Ramos (cell line): ENCODE measurements at regions not wholly inside any gene's neighbourhood (a gene's known extent, or its start where the extent isn't known, plus 50 kb on each side); places are given as distances from the start of the nearest gene placed in this dataset.

Experiments used
- in situ Hi-C: fragments of 300-500 bp; cut with MboI; formaldehyde crosslinking; loops from one replicate; pipeline ENCODE4 v1.14.3; 2022; ENCODE audit warnings: low sequenced_read_pairs; ENCODE audit not compliant: unreplicated experiment

DNA sequence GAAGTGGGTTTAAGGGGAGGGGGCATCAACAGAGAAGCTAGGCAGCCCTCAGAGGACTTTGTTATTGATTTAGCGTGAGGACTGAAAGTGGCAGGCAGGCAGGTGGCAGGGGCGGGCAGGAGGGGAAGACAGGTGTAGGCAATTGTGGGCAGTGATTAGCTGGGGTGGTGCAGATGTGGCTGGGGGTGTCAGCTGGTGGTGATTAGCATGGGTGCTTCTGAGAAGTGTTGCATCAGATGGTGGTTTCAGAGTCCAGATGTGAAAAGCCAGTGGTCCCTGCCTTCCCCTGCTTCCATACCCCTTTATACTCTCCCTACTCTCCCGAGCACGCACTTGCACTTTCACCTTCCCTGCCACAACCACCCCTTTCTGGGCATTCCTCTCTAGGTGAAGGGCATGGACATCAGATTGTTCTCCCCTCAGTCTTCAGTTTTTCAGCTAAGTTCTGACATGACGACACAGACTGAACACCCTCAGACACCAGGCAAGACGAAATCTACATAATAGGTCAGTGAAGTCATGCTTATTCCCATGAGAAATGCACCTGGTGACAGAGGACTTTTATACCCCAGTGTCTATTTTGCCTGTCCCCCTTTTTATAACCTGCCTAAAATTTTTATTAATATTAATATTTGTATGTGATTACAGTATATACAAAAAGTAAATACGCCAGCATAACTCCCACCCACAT is 435.7 kb upstream of the CADM1 start:
- in situ Hi-C loops = no loop called here

DNA sequence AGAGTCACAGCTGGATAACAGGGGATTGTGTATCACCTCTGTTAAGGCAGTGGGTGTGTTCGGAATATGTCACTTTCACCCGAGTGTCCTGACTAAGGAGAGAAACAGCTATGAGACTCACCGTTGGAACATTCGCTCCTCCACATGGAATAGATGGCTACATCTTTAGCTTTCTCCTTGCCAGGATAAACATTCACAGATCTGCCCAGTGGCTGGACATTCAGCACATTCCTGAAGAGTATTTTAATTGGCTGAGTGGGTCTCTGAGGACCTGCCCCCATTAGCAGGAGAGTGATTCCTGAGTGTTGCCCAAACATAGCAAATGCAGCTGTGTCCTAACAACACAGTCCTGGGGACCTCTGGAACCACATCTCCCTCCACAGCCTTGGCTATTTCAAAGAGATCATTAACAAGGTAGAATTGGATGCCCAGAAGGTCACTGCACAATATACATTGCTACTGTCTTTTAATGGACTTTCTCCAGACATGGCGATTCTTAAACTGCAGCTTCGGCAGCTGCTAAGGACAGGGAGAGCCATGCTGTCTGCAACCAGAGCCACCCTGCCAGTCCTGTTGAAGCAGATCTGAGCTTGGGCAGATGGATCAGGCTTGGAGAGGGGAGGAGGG is 435.0 kb upstream of the CADM1 start:
- in situ Hi-C loops = no loop called here

DNA sequence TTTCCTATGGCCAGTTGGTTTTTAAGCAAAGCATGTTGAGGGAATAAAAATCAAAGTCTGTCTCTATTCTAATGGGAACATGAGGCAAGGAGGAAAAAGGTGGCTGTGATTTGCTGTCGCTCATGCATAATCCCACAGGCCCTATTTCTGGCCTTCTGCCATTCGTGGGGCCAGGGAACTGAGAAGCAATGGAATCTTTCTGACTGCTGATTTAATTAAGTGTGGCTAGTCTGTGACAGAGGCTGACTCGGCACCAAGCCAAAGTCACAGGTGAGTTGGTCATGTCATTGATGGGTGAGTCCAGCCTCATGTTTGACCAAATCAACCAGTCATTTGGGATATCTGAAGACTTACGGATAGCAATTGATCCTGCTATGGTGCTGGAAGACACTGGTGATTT is 429.3 kb upstream of the CADM1 start:
- in situ Hi-C loops = no loop called here

DNA sequence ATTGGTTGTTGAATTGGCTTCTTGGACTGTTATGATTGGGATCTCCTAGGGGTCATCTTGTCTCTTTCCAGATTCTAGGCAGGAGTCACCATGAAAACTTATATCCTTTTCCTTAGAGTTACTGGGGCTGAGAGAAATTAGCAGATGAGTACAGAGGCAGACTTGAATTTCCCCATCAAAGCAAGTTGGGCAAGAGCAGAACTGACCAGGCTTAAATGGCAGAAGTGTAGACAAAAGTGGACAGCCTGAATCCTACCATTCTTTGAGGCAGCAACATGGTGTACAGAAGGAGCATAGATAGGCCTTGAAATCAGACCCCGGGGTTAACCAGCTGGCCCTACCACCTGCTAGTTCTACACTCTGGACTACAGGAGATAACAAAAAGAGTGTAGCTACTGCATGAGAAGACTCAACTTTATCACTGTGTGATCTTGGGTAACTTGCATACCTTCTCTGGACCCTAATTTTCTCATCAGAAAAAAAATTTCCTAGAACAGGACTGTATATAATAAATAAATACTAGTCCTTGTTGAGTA is 427.4 kb upstream of the CADM1 start:
- in situ Hi-C loops = no loop called here

DNA sequence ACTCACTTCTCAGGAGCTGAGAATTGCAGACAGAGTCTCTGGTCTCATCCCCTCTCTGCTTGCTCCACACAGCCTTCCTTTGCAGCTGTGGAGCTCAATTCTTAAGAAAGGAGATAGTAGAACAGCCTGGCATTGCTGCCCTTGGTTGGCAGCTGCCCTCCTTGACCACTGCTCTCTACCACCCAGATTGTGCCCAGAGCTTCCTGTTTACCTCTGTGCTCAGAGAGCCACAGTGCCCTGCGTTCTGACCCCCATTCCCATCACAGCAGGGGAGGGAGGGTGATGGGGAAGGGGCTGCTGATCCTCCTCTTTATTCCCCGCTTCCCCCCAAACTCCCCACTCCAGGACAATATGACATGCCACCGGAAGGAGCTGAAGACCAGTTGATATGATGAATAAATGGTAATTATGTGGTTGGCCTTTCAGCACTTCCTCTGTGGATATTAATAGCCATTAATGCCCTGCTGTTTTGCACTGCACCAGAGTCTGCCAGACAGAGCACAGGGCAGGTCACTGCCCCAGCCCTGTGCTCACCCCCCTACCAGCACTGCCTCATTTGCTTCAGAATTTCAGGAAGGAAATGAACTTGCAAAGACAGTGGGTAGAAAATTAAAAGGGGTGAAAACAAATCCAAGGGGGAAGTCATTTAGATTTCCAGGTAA is 426.8 kb upstream of the CADM1 start:
- in situ Hi-C loops = no loop called here

DNA sequence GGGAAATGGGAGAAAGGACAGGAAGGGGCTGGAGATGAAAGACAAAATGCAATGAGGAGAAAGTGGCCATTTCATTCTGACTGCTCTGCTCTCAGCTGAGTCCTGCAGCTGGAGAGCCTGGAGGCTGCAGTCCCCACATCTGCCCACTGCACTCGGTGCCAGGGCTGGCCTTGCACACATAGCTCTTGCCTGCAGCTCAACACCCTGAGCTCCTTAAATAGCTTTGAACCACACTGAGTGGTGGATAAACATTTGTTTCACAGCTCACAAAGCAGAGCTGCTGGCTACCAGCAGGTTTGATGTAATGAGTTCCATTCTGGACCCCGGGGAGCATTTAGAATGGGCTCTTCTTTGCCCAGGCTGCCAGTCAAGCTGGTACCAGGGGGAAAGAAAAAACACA is 426.1 kb upstream of the CADM1 start:
- in situ Hi-C loops = no loop called here

DNA sequence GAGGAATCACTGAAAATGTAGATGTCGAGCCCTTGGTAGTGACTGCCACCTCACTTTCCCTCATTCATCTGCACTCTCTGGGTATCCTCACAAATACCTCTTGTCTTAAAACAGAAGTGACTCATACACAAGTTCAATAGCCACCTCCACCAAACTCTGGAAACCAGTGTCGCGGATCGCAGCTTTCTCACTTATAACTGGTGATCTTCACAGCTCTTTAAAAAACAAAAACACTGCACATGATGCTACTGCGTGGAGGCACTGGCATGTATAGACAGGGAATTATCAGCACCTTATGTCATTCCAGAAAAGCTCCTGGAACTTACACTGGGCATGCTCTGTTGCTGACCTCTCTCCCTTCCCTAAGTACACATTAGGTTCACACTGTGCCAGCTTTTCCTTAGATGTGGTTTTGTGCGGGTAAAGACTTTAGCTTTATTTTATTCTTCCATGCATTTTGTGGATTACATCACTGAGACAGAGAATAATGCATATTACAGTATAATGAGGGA is 425.5 kb upstream of the CADM1 start:
- in situ Hi-C loops = no loop called here

DNA sequence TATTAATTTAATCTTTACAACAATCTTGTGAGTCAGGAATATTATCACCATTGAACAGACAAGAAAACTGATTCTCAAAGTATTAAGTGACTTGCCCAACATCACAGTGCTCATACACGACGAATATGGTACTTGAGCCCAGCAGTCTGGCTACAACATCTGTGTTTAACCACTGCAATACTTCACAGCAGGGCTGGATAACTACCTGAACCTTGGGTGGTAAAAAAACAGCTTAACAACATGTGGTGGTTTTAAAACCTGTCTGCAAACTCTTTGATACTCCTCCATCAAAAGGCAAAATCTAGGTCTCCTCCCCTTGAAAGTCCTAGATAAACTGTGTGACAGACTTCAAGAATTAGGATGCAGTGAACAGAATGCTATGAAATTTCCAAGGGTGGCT is 424.6 kb upstream of the CADM1 start:
- in situ Hi-C loops = no loop called here

DNA sequence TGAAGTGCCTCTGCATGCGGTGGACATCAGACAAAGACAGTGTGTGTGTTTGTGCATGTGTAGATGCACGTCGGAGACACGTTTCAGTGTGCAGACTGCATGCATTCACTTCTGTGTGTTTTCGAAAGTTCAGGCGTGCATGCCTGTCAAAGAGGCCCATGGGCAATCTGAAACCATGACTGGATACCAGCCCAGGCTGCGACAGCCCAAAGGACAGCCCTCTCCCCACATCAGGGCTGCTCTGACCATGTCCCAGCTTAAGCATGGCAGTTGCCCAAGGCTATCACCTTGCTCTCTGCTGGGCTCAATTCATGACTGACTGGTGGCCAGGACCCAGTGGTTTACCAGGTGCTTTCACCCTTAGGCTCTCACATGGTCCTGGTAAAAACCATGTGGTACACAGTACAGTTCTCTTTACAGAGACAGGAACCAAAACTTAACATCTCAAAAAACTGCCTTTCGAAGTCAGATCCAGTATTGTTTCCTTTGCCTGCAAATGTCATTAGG is 423.7 kb upstream of the CADM1 start:
- in situ Hi-C loops = no loop called here

DNA sequence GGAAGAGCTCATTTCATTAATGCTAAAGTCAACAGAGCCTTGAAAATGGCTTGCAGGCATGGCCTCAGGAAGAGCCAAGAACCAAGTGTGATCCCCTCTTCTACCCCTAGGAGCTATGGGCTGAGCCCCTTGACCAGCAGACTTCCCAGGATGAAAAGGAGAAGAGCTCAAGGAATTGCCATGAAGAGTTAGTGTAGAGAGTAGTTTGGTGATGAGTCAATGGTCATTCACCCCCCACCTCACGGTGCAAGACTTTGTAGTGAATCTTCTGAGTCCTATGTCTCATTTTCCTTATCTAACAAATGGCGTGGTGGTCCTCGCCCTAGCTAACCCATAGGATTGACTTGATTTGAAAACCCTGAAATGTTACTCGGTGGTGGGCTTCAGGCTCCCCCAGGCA is 422.4 kb upstream of the CADM1 start:
- in situ Hi-C loops = no loop called here

DNA sequence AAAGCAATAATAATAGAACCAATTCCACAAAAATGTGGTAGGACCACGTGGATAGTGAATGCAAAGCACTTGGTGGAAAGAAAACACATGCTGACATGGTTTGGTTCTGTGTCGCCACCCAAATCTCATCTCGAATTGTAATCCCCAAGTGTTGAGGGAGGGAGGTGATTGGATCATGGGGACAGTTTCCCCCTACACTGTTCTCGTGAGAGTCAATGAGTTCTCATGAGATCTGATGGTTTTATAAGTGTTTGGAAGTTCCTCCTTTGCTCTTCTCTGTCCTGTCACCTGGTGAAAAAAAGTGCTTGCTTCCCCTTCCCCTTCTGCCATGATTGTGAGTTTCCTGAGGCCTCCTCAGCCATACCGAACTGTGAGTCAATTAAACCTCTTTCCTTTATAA is 421.9 kb upstream of the CADM1 start:
- in situ Hi-C loops = no loop called here

DNA sequence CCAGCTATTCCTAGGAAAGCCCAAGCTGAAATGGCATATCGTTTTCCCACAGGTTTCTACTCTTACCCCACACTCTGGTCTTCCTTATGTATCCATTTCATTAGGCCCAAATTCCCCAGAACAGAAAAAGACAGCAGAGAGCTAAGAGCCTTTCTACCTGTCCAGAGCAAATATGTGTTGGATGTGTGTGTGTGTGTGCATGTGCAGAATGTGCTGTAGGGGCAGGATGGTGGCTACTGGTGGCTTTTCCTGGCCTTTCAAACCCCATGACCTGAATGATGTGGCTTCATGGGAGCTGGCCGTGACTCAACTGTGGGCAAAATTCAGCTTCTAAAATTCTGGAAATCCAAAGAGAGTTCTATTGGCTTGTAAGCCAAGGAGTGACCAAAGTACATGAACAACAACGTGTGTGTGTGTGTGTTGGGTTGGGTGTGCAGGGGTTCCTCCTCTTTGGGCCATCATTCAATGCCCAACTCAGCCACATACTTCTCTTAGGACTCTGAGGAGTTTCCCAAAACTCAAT is 421.4 kb upstream of the CADM1 start:
- in situ Hi-C loops = no loop called here

DNA sequence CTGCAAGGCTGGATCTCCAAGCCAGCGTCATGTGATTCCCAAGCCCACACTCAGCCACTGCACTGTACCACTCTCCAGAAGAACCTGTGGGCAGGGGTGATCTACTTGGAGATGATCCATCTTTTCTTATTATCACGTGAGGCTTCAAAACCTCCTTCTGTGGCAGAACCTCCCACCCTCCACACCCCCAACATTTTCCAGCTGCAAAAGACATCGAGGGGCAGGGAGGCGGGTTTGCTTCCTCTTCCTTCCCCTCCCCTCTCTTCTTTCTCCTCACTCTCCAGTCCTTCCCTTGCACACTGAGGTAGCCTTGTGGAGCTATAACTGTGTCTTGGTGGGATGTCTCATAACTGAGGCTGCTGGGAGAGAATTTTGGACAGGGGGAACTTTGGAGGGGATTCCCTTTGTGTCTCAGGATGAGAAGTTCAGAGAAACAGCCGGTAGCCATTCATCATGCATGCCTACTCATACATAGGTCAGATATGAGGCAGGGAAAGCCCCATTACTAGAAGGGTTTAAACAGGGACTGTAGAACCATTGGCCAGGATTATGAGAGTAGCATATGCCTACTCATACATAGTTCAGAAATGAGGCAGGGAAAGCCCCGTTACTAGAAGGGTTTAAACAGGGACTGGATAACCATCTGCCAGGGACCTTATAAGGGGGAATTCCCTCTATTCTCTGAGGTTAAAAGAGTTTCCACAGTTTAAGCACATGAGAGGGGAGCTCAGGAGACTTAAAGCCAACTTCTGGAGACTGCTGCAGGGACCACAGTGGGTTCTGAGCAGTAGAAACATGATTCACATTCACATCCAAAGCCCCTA is 420.7 kb upstream of the CADM1 start:
- in situ Hi-C loops = no loop called here

DNA sequence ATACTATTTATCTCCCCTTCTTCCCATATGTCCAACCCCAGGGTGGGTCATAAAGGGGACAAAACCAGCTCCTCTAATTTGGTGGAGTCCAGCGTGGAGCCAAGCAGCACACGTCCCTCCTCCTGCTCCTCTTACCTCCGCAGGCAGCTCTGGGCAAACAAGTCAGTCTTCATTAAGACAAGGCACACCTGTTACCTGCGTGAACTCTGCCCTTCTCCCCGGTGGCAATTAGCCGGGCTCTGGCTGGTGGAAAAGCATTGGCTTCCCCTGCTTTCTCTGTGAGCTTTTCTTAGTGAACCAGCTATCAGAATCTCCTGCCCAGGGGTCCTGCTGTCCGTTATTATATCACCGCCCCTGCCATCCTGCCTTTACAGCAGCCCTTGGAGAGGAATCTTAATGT is 418.7 kb upstream of the CADM1 start:
- in situ Hi-C loops = no loop called here

DNA sequence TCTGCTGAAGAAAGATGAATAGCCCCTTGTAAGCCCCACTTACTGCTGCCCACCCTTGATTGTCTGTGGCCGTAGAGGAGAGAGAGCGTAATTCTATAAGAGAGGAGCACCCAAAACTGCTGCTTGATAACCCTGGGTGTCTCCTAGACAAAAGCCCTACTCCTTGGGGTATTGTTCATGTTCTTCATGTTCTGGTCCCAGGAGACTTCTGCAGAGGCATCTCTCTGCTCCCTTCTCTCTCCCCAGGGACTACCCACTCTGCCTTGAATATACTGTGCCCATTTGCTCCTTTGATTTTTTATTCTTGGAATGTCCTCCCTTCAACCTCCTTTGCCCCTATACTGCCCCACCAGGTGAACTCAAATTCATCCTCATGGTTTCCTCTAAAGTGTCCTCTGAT is 417.8 kb upstream of the CADM1 start:
- in situ Hi-C loops = no loop called here

DNA sequence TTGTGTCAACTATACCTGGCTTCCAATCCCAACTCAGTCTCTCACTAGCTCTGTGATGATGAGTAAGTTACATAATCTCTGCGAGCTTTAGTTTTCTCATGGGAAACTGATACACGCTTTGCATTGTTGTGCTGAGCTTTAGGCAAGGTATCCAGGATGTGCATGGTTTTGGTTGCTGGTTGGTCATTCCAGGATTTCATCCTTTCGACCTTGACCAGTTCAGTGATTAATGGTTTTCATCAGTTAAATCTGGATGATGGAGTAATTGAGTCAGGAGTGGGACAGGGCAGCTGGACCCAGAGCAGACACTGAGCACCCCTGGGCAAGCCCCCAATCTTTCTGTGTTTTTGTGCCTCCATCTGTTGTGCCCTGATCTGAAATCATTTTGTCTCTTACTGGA is 417.3 kb upstream of the CADM1 start:
- in situ Hi-C loops = no loop called here

DNA sequence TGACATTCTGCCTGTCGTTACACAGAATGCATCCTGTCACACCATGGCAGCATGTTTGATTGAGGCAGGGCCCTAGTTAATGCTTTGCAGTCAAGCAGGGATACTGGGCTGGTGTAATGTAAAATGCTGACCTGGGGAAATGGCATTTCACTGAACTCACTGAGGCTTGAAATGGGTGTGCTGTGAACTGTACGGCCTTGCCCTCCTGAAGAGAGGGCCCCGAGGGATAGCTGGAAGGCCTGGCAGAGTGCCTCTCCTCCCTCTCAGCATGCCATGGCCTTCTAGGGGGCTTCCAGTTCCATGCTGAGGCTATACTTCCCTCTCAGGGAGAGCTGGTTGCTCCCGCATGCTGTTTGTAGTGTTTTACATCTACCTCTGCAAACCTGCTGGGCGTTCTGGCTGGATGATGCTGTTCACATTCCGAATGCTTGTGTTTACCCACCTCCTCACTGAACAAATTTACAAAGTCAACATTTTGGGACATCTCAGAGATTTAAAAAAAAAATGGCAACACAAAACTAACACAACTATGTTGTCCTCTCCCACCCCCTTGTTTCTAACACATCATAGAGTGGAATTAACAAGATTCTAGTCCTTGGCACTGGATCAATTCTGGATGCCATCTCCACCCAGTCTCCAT is 416.7 kb upstream of the CADM1 start:
- in situ Hi-C loops = no loop called here

DNA sequence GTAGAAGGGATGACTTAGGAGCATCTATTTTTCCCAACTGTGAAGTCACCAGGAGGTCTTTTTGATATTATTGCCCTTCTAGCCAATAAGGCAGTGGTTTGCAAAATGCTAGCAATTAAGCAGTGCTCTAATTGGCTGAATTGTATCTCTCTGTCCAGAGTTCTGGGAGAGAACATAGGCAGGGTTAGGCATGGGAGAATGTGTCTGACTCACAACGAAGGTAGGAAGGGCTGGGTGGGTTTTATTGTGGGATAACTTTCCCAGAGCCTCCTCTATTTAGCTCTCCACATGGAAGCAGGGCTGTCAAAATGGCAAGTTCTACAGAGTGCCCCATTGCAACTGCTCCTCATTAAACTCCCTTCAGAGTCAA is 415.9 kb upstream of the CADM1 start:
- in situ Hi-C loops = no loop called here

DNA sequence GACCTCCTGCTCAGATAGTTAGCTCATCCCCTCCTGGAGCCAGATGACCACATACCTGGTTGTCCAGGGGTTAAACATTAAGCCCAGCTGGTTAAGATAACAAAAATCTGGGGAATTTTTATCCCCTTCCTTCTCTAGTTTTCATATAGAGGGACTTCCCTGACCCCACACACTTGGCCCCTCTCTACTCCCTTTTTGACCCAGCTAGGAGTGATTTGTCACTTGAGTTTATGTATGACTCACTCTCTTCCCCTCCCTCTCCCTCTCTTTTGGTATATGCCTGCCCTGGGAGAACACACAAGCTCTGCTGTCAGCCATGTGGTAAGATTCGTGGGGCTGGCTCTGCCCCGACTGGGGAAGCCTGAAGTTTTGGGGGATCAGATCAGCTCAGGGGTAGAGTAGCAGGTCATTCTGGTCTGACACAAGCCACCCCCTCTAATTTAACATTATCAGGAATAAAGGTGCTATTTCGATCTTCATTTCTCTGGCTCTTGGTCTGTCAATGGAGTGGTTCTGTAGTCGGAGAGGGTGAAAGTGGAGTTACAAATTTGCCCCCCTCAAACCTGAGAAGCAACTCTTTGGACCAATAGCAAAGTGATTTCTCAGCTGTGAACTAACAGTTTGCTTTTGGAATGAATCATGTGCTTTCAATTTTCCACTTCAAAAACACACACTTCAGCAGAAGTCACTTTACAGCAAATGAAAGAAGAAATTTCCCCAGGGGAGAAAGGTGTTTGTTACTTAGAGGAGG is 415.3 kb upstream of the CADM1 start:
- in situ Hi-C loops = no loop called here
